ENCODE measurements at regions not wholly inside any gene's neighbourhood (a gene's known extent, or its start where the extent isn't known, plus 50 kb on each side); places are given as distances from the start of the nearest gene placed in this dataset.

- H3K27me3 ChIP-seq (ENCODE audit: control insufficient read depth, insufficient read depth, low read length), result no peaks in the 10 kb centered on the region
- H3K9me3 ChIP-seq (ENCODE audit: control insufficient read depth, low read length), result no peaks in the 10 kb centered on the region
- TF ChIP-seq CTCF (IDR thresholded peaks at IDR 0.05), result no peak
- no peak overlapping the region for H3K9ac ChIP-seq
- H3K36me3 ChIP-seq (ENCODE audit: control insufficient read depth, insufficient read depth, low read length), result no peaks in the 10 kb centered on the region
- H3K27ac ChIP-seq, result no peak overlapping the region
- no peaks in the 10 kb centered on the region for H3K79me2 ChIP-seq
- no peak overlapping the region for H2AFZ ChIP-seq
- no peak overlapping the region for H3K4me2 ChIP-seq (ENCODE audit: low read length)
- H3K4me3 ChIP-seq (ENCODE audit: low read depth, low read length), result no peak overlapping the region
- H3K4me1 ChIP-seq, result no peaks in the 10 kb centered on the region
Observed at GRCh38 chr14:98370352-98370751, 901.6 kb downstream of the BCL11B start.

- Histone ChIP-seq H3K36me3 (ENCODE audit: control insufficient read depth, insufficient read depth, low read length) (no peaks in the 10 kb centered on the region), H3K79me2 (no peaks in the 10 kb centered on the region), H3K4me3 (ENCODE audit: low read depth, low read length) (no peak overlapping the region), H3K27me3 (ENCODE audit: control insufficient read depth, insufficient read depth, low read length) (no peaks in the 10 kb centered on the region), H3K4me1 (no peaks in the 10 kb centered on the region), H3K9ac (no peak overlapping the region), H3K27ac (no peak overlapping the region), H2AFZ (no peak overlapping the region), H3K9me3 (ENCODE audit: control insufficient read depth, low read length) (no peaks in the 10 kb centered on the region), H3K4me2 (ENCODE audit: low read length) (no peak overlapping the region)
- TF ChIP-seq CTCF (IDR thresholded peaks at IDR 0.05), result no peak
Observed at GRCh38 chr14:98371141-98371540, 900.9 kb downstream of the BCL11B start.

- Histone ChIP-seq H3K79me2 (no peaks in the 10 kb centered on the region), H3K36me3 (ENCODE audit: control insufficient read depth, insufficient read depth, low read length) (no peaks in the 10 kb centered on the region), H3K4me1 (no peaks in the 10 kb centered on the region), H3K4me3 (ENCODE audit: low read depth, low read length) (no peak overlapping the region), H2AFZ (no peak overlapping the region), H3K9ac (no peak overlapping the region), H3K4me2 (ENCODE audit: low read length) (no peak overlapping the region), H3K27ac (no peak overlapping the region), H3K27me3 (ENCODE audit: control insufficient read depth, insufficient read depth, low read length) (no peaks in the 10 kb centered on the region), H3K9me3 (ENCODE audit: control insufficient read depth, low read length) (no peaks in the 10 kb centered on the region)
- TF ChIP-seq CTCF (IDR thresholded peaks at IDR 0.05), result no peak
Observed at GRCh38 chr14:98374136-98374535, 897.9 kb downstream of the BCL11B start.

GRCh38 chr14:98375566-98375965 lies 896.4 kb downstream of the BCL11B start:
- Histone ChIP-seq H3K27me3 (ENCODE audit: control insufficient read depth, insufficient read depth, low read length) (no peaks in the 10 kb centered on the region), H3K79me2 (no peaks in the 10 kb centered on the region), H3K9me3 (ENCODE audit: control insufficient read depth, low read length) (no peaks in the 10 kb centered on the region), H3K36me3 (ENCODE audit: control insufficient read depth, insufficient read depth, low read length) (no peaks in the 10 kb centered on the region), H3K27ac (no peak overlapping the region), H3K4me3 (ENCODE audit: low read depth, low read length) (no peak overlapping the region), H3K4me1 (no peaks in the 10 kb centered on the region), H3K4me2 (ENCODE audit: low read length) (no peak overlapping the region), H3K9ac (no peak overlapping the region), H2AFZ (no peak overlapping the region)
- no peak for TF ChIP-seq CTCF (IDR thresholded peaks at IDR 0.05)

GRCh38 chr14:98379830-98380229 lies 892.2 kb downstream of the BCL11B start:
- Histone ChIP-seq H3K9ac (no peak overlapping the region), H3K27ac (no peak overlapping the region), H3K4me2 (ENCODE audit: low read length) (no peak overlapping the region), H3K4me3 (ENCODE audit: low read depth, low read length) (no peak overlapping the region), H2AFZ (no peak overlapping the region), H3K4me1 (no peaks in the 10 kb centered on the region), H3K79me2 (no peaks in the 10 kb centered on the region), H3K27me3 (ENCODE audit: control insufficient read depth, insufficient read depth, low read length) (no peaks in the 10 kb centered on the region), H3K9me3 (ENCODE audit: control insufficient read depth, low read length) (no peaks in the 10 kb centered on the region), H3K36me3 (ENCODE audit: control insufficient read depth, insufficient read depth, low read length) (no peaks in the 10 kb centered on the region)
- TF ChIP-seq CTCF (IDR thresholded peaks at IDR 0.05), result no peak
